Right cardiac atrium (tissue), 5 donors: ENCODE measurements at regions not wholly inside any gene's neighbourhood (a gene's known extent, or its start where the extent isn't known, plus 50 kb on each side); places are given as distances from the start of the nearest gene placed in this dataset.

Experiments used
- ATAC-seq, 2 donors: fragments of 200-7000 bp; cut with Tn5 transposase; one replicate each; pipeline versions ENCODE4 v1.8.0 to v1.9.1; 2020; ENCODE audit warnings: moderate library complexity in 2 of 2, mild to moderate bottlenecking in 1 of 2
- DNase-seq, 3 donors: peaks; one replicate each; pipeline ENCODE4 v3.0.0-alpha.2; 2020
- H3K27ac ChIP-seq: one replicate; pipeline ENCODE4 v1.5.1; 2013; ENCODE audit warnings: mild to moderate bottlenecking, low read length, control low read depth, moderate library complexity
- H3K27me3 ChIP-seq: one replicate; pipeline ENCODE4 v1.6.1; 2013; ENCODE audit not compliant: control insufficient read depth, insufficient read depth
- H3K4me1 ChIP-seq: one replicate; pipeline ENCODE4 v1.6.1; 2013; ENCODE audit warnings: low read length; ENCODE audit not compliant: control insufficient read depth, insufficient read depth
- H3K4me3 ChIP-seq: one replicate; pipeline ENCODE4 v1.5.1; 2013; ENCODE audit warnings: low read length, control low read depth
- H3K9me3 ChIP-seq: one replicate; pipeline ENCODE4 v1.6.1; 2013; ENCODE audit warnings: low read length; ENCODE audit not compliant: control insufficient read depth
- WGBS: extraction: QIAGEN DNeasy Blood & Tissue Kit; methylation state at CpG from one replicate; pipeline ENCODE4 v1.1.7; 2013; 5-methylcytosine and 5-hydroxymethylcytosine counted together
- intact Hi-C, 4 donors: fragments of 100-400 bp; cut with DNase I; formaldehyde crosslinking; loops; one replicate each; pipeline versions ENCODE4 v1.11.0 to v1.14.0; 2022 to 2023
- donor health status: healthy with polysubstance abuse.
- donor health status: DM: no; HTN: yes; CAD: no.
- donor health status: DM: no; HTN: no; CAD: no.
- donor health status: DM: no; HTN: yes; CAD: no; lungs with severe emphysema.
- donor health status: DM: yes; HTN: yes; CAD: no.

DNA sequence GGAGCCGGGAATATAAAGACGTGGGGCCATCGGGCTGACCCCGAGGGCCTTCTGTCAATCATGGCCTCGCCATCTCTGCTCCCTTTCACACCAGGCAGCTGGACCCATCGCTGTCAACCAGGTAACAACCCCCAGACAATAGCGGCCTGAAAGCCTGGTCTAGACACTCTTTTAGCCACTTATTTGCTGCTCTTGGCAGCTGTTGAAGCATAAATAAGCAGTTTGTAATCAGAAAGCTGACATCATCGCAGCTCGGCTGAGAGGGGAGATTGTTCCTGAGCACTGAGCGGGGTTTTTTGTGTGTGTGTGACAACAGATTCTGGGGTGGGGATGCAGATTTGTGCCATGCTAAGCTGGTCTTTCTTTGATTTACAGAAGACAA, 423.6 kb upstream of the POU3F3 start:
- Histone ChIP-seq H3K4me3 (no peak overlapping the region), H3K27me3 (peaks cover 3% of the 10 kb centered on the region), H3K27ac (no peak overlapping the region), H3K4me1 (peaks cover 3% of the 10 kb centered on the region), H3K9me3 (no peaks in the 10 kb centered on the region)
- peak in 1 of 2 donors; percentile 26 for ATAC-seq
- no peak for DNase-seq
- intact Hi-C loops = no loop called here
- WGBS = 60% methylated on average over 10 of the region's 10 CpGs

DNA sequence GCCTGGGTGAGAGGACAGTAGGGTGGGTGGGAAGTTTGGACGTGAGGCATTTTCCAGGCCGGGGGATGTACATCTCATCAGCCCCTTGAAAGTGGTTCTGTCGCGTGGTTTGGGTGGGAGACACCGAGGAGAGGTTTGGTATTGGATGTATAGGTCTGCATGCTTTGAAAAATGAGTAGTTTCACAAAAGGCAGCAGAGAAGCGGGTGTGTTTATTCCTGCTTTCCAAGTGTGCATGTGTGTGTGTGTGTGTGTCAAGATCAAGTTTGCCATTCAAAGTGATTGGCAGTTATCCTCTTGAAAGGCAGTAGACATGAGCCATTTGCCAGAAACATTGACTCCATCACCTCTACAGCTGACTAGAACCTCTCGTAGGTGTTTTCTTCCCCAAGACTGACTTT, 423.1 kb upstream of the POU3F3 start:
- Histone ChIP-seq H3K27ac (no peak overlapping the region), H3K27me3 (peaks cover 3% of the 10 kb centered on the region), H3K9me3 (no peaks in the 10 kb centered on the region), H3K4me3 (no peak overlapping the region), H3K4me1 (peaks cover 3% of the 10 kb centered on the region)
- 78% methylated on average over 7 of the region's 7 CpGs for WGBS
- intact Hi-C loops = no loop called here
- no peak for ATAC-seq
- no peak for DNase-seq

DNA sequence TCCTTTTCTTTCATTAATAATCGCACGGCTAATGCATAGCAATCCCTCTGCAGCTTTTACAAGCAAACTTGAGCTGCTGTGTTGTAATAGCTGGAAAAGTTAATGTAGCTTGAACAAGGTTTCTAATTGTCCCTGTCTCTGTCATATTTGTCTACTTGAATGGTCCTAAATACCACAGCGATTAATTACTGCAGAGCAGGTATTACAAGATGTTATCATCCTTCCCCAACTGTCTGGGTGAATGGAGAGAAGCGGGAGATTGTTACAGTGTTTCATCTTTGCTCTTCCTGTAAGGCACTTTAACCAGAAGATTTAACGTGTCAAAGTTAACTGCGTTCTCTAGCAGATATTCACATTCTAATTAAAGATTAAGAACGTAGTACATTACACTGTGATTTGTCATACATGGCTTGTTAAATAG, 422.2 kb upstream of the POU3F3 start:
- peaks cover 3% of the 10 kb centered on the region for H3K27me3 ChIP-seq
- ATAC-seq = no peak
- intact Hi-C loops = no loop called here
- no peak overlapping the region for H3K27ac ChIP-seq
- 80% methylated on average over 7 of the region's 7 CpGs for WGBS
- H3K9me3 ChIP-seq = no peaks in the 10 kb centered on the region
- no peak for DNase-seq
- no peak overlapping the region for H3K4me3 ChIP-seq
- peaks cover 3% of the 10 kb centered on the region for H3K4me1 ChIP-seq

DNA sequence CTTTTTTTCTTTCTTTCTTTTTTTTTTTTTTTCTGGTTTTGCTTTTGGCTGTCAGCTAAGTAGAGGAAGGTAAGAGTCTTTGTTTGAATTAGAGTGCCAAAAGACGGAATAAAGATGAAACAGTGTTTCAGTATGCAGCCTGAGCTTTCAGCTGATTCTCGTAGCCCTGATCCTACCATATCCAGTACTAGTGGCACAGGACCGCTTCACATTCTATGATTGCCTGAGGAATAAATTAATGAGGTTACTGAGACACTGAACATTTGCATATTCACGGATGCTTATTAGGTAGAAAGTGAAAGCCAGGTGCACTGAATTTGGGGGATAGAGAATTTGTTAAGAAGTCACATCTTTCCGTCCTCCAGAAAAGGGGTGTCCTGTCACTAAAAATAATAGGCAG, 421.5 kb upstream of the POU3F3 start:
- ATAC-seq = no peak
- 83% methylated on average over 5 of the region's 5 CpGs for WGBS
- no peaks in the 10 kb centered on the region for H3K9me3 ChIP-seq
- no peak for DNase-seq
- H3K27ac ChIP-seq = no peak overlapping the region
- intact Hi-C loops = no loop called here
- peaks cover 3% of the 10 kb centered on the region for H3K4me1 ChIP-seq
- no peak overlapping the region for H3K4me3 ChIP-seq
- H3K27me3 ChIP-seq = no peaks in the 10 kb centered on the region

DNA sequence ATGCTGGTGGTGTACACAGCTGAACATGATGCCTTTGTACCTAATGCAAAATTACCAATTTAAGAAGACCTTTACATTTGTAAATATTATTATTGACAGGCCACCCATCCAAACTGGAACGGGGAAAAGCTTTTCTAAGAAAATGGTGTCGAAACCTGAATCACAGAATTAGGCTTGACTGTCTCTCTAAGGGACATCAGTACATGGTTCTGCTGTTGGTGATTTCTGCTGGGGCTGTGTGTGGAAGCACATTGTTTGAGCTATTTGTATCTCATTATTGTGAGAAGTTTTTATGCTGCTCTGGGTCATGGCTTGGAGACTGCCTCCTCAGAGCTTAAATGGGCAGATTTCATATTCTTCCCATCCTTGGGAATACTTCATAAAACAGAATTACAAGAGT, 420.9 kb upstream of the POU3F3 start:
- 91% methylated on average over 2 of the region's 2 CpGs for WGBS
- intact Hi-C loops = no loop called here
- no peak overlapping the region for H3K27ac ChIP-seq
- no peak overlapping the region for H3K4me3 ChIP-seq
- H3K9me3 ChIP-seq = no peaks in the 10 kb centered on the region
- no peaks in the 10 kb centered on the region for H3K27me3 ChIP-seq
- peaks cover 3% of the 10 kb centered on the region for H3K4me1 ChIP-seq
- ATAC-seq (no peak), DNase-seq (no peak)

DNA sequence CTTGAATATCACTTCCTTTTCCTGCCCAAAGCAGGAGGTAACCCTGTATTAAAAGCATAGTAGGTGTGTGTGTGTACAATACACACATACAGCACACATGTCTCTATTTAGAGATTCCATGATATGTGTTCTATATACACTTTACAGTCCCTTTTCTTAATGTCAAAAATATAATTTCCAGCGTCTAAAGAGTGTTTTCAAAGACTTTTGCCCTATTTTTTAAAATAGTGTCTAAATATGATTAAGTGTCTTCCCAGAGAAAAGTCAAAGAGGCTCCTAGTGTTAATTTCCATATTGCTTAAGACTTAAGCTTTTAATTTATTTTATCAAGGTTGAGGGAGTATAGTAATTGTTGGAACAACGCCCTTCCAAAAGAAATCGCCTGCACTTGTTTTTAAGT, 420.3 kb upstream of the POU3F3 start:
- no peak for DNase-seq
- no peaks in the 10 kb centered on the region for H3K9me3 ChIP-seq
- 87% methylated on average over 3 of the region's 3 CpGs for WGBS
- intact Hi-C loops = no loop called here
- H3K27ac ChIP-seq = no peak overlapping the region
- no peaks in the 10 kb centered on the region for H3K27me3 ChIP-seq
- ATAC-seq = no peak
- peaks cover 3% of the 10 kb centered on the region for H3K4me1 ChIP-seq
- H3K4me3 ChIP-seq = no peak overlapping the region

DNA sequence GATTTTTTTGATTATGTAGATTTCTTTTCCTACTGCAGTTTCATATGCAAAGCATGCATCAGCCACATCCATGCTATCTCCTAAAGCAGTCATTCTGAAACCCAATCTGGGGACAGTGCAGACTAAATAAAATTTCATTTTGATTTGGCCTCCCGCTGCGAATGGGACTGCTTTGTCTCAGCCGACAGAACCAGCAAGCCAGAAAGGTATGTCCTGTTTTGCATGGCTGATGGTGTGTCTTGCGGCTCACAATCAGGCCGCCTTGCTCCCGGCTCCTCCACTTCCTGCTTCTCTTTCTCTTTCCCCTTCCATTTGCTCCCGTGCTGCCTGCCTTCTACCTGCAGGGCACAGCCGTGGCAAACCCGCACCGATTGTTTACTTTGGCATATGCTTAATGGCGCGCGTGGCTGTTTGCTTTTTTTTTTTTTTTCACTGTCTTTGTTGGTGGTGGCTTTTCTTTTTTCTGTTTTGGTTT, 419.6 kb upstream of the POU3F3 start:
- Histone ChIP-seq H3K27me3 (no peaks in the 10 kb centered on the region), H3K27ac (no peak overlapping the region), H3K9me3 (no peaks in the 10 kb centered on the region), H3K4me3 (no peak overlapping the region), H3K4me1 (peaks cover 3% of the 10 kb centered on the region)
- DNase-seq (no peak), ATAC-seq (peak in 1 of 2 donors; percentile 44)
- WGBS = 7% methylated on average over 13 of the region's 13 CpGs
- intact Hi-C loops = no loop called here

DNA sequence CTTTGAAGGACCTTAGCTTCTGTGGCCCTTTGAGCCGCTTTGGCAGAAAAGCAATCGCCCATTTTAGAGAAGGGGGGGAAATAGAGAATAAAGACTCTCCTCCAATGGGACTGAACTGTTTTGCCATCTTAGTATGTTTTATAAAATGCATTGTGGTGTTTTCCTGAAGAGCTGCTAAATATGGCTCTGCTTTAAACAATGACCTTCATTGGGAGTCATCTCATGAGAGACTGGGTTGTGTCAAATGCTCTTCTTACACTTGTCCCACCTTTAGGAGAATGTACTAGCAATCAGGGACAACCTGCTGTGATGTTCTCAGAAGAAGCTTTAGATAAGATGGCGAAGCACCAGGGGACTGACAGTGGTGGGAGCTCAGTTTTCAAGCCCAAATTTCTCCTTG, 418.9 kb upstream of the POU3F3 start:
- H3K4me3 ChIP-seq = no peak overlapping the region
- H3K9me3 ChIP-seq = no peaks in the 10 kb centered on the region

DNA sequence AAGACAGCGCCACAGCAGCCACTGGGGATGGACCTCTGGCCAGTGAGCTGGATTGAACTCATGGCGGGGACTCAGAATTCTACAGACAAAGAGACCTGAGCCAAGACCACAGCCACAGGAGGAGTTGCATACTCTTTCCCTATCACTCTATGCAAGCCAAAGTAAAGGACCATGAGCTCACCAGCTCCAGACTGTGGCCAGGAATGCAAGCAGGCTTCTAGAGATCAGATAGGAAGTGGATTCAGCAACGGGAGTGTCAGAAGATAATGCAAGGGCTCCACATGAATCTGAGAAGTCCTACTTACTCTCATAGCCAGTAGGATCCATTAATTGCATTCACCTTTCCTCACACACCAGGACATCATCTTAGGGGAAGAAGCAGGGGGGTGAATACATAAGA, 415.4 kb upstream of the POU3F3 start:
- 69% methylated on average over 3 of the region's 3 CpGs for WGBS
- ATAC-seq (no peak), DNase-seq (no peak)
- Histone ChIP-seq H3K27ac (no peak overlapping the region), H3K27me3 (no peaks in the 10 kb centered on the region), H3K4me3 (no peak overlapping the region), H3K9me3 (no peaks in the 10 kb centered on the region), H3K4me1 (peaks cover 3% of the 10 kb centered on the region)
- intact Hi-C loops = no loop called here

More for the DNA sequence above, 418.9 kb upstream of the POU3F3 start:
- WGBS = 82% methylated on average over 3 of the region's 3 CpGs
- DNase-seq (no peak), ATAC-seq (no peak)
- Histone ChIP-seq H3K4me1 (peaks cover 3% of the 10 kb centered on the region), H3K27ac (no peak overlapping the region), H3K27me3 (no peaks in the 10 kb centered on the region)
- intact Hi-C loops = no loop called here

DNA sequence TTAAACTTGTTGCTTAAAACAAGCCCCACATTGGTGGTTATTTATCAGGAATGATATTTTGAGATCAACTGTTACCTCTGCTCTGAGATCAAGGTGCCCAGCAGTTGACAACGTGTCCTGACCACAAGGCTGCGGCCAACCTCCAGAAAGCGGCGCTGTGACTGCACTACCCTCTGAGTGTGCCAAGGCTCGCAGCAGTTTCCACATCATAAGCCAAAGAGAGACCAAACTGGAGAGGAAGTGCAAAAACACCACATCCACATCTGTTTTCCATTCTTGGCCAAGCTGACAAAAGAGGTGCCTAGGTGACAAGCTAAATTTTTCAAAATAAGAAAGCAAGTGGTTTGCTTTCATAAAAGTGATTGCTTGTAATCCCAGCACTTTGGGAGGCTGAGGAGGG, 410.8 kb upstream of the POU3F3 start:
- ATAC-seq = no peak
- Histone ChIP-seq H3K9me3 (no peaks in the 10 kb centered on the region), H3K4me3 (no peak overlapping the region), H3K4me1 (no peaks in the 10 kb centered on the region), H3K27ac (no peak overlapping the region), H3K27me3 (no peaks in the 10 kb centered on the region)
- WGBS = 67% methylated on average over 5 of the region's 5 CpGs
- intact Hi-C loops = no loop called here
- DNase-seq = no peak

DNA sequence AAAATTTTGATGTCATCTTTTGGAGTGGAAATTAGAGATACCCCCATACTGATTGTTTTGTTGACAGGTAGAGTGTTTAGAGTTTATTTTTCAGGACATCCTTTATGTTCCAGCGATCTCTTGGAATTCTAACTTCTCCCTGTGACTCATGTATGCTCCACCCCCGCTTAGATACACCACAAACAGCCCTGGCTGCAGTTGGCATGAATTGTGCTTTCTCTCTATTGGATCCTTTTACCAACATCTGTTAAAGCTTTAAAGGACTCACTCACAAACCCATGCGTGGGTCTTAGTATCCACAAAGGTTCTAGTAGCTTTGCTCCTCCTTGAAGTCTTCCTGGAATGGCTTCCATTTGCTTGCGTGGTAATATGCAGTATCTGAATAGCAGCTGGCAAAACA, 409.5 kb upstream of the POU3F3 start:
- H3K9me3 ChIP-seq = no peaks in the 10 kb centered on the region
- DNase-seq = no peak
- no peak overlapping the region for H3K4me3 ChIP-seq
- intact Hi-C loops = no loop called here
- 72% methylated on average over 4 of the region's 4 CpGs for WGBS
- H3K27ac ChIP-seq = no peak overlapping the region
- no peak for ATAC-seq
- no peaks in the 10 kb centered on the region for H3K4me1 ChIP-seq
- H3K27me3 ChIP-seq = no peaks in the 10 kb centered on the region

DNA sequence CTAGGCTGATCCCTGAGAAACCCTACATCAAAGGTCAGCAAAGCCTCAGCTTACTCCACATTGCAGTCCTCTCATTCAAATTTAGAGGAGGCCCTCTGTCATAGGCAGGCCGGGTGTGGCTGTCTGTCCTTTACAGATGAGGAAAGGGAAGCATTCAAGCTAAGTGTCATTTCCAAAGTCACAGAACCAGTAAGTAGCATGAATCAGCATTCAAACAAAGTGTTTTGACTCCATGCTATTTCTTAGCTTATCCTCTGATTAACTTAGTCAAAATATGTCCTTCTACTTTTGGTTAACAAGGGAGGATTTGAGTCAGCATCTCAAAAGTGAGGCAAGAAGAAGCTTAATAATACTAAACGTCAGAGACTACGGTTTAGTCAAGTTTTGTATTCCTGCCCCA, 409.0 kb upstream of the POU3F3 start:
- no peak for DNase-seq

More for the DNA sequence above, 409.0 kb upstream of the POU3F3 start:
- H3K27ac ChIP-seq = no peak overlapping the region
- H3K27me3 ChIP-seq = no peaks in the 10 kb centered on the region
- H3K9me3 ChIP-seq = no peaks in the 10 kb centered on the region
- H3K4me1 ChIP-seq = no peaks in the 10 kb centered on the region
- no peak overlapping the region for H3K4me3 ChIP-seq
- ATAC-seq = no peak
- intact Hi-C loops = no loop called here
- WGBS = 79% methylated on average over 3 of the region's 3 CpGs
